K562 (cell line): ENCODE measurements at regions not wholly inside any gene's neighbourhood (a gene's known extent, or its start where the extent isn't known, plus 50 kb on each side); places are given as distances from the start of the nearest gene placed in this dataset.

Experiments
- ARID1B ChIP-seq: fragments of 450-650 bp; IDR thresholded peaks from 2 replicates; pipeline ENCODE4 v1.6.1; 2016; ENCODE audit warnings: antibody characterized with exemption, mild to moderate bottlenecking, inconsistent platforms
- ARID4B ChIP-seq: sonication (generic); formaldehyde crosslinking; IDR thresholded peaks from 2 replicates; pipeline ENCODE4 v1.8.0; 2022; ENCODE audit warnings: mild to moderate bottlenecking, missing genetic modification reagents
- CBFA2T3 ChIP-seq: fragments of 450-650 bp; IDR thresholded peaks from 2 replicates; pipeline ENCODE4 v1.6.1; 2017
- CEBPG ChIP-seq, 3 experiments: fragments of 200-800 bp in 1 of 3; sonication (Bioruptor generic) in 1 of 3; sonication (generic) in 1 of 3; formaldehyde crosslinking in 1 of 3; IDR thresholded peaks in 2 of 3; conservative IDR thresholded peaks in 1 of 3; 2 replicates each; pipeline versions ENCODE4 v1.6.1 to v1.8.0; 2016 to 2022; ENCODE audit warnings: missing compliant biosample characterization in 2 of 3, missing genetic modification characterization in 2 of 3, mild to moderate bottlenecking in 1 of 3, missing genetic modification reagents in 1 of 3
- CREBBP ChIP-seq: IDR thresholded peaks from one replicate; pipeline ENCODE4 v1.6.1; 2012; ENCODE audit warnings: low read depth, mild to moderate bottlenecking, control low read depth, inconsistent platforms, low read length
- ELF4 ChIP-seq: fragments of 450-650 bp; formaldehyde crosslinking; IDR thresholded peaks from 2 replicates; pipeline ENCODE4 v1.4.0; 2022; ENCODE audit warnings: missing genetic modification characterization
- ETV6 ChIP-seq, 3 experiments: fragments of 150-350 bp in 1 of 3; sonication (generic) in 1 of 3; formaldehyde crosslinking in 1 of 3; IDR thresholded peaks; 2 replicates each; pipeline versions ENCODE4 v1.6.1 to v1.8.0; 2014 to 2022; ENCODE audit warnings: borderline replicate concordance in 2 of 3, low read depth in 2 of 3, antibody characterized with exemption in 1 of 3, low read length in 1 of 3, mild to moderate bottlenecking in 1 of 3, missing genetic modification reagents in 1 of 3
- FOXJ3 ChIP-seq: sonication (generic); formaldehyde crosslinking; IDR thresholded peaks from 2 replicates; pipeline ENCODE4 v1.4.0; 2020; ENCODE audit warnings: mild to moderate bottlenecking, missing genetic modification reagents
- HEY1 ChIP-seq: fragments of 250-450 bp; sonication (Bioruptor Pico); IDR thresholded peaks from 2 replicates; pipeline ENCODE4 v1.5.0; 2020; ENCODE audit warnings: mild to moderate bottlenecking, moderate library complexity, borderline replicate concordance
- KLF1 ChIP-seq: fragments of 450-650 bp; IDR thresholded peaks from 2 replicates; pipeline ENCODE4 v1.6.1; 2016; ENCODE audit warnings: missing genetic modification characterization, missing compliant biosample characterization
- NCOR1 ChIP-seq: fragments of 450-650 bp; IDR thresholded peaks from 2 replicates; pipeline ENCODE4 v1.6.1; 2016; ENCODE audit warnings: mild to moderate bottlenecking, moderate library complexity
- RBBP5 ChIP-seq: fragments of 200-600 bp; sonication (generic); IDR thresholded peaks from 2 replicates; pipeline ENCODE4 v1.6.1; 2012; ENCODE audit warnings: borderline replicate concordance, mild to moderate bottlenecking, low read length, control low read depth, inconsistent platforms; ENCODE audit not compliant: insufficient read depth, poor library complexity, severe bottlenecking
- RBM25 ChIP-seq: fragments of 200-400 bp; formaldehyde crosslinking; IDR thresholded peaks from 2 replicates; pipeline ENCODE4 v1.6.1; 2018; ENCODE audit warnings: low read length, low read depth, moderate library complexity; ENCODE audit not compliant: severe bottlenecking
- ZFP30 ChIP-seq: fragments of 250-450 bp; sonication (Bioruptor Pico); IDR thresholded peaks from 2 replicates; pipeline ENCODE4 v1.8.0; 2022; ENCODE audit warnings: moderate library complexity, mild to moderate bottlenecking, inconsistent platforms, borderline replicate concordance
- ZKSCAN1 ChIP-seq: fragments of 150-350 bp; IDR thresholded peaks from 2 replicates; pipeline ENCODE4 v1.6.1; 2016; ENCODE audit warnings: low read depth, low read length
- ZNF212 ChIP-seq: fragments of 450-650 bp; formaldehyde crosslinking; IDR thresholded peaks from 2 replicates; pipeline ENCODE4 v1.4.0; 2020; ENCODE audit warnings: mild to moderate bottlenecking
- ZNF311 ChIP-seq: fragments of 250-450 bp; sonication (Bioruptor Pico); IDR thresholded peaks from 2 replicates; pipeline ENCODE4 v1.4.0; 2020; ENCODE audit warnings: mild to moderate bottlenecking, moderate library complexity
- ZNF79 ChIP-seq: fragments of 250-450 bp; sonication (Bioruptor Pico); IDR thresholded peaks from 2 replicates; pipeline ENCODE4 v1.4.0; 2020; ENCODE audit warnings: low read depth, mild to moderate bottlenecking, moderate library complexity
- TF ChIP-seq, protein P1 (sequence below), 3 experiments: fragments of 200-800 bp in 1 of 3; sonication (Bioruptor generic) in 1 of 3; sonication (generic) in 1 of 3; formaldehyde crosslinking in 1 of 3; IDR thresholded peaks; 2 replicates each; pipeline versions ENCODE4 v1.6.1 to v1.8.0; 2016 to 2022; ENCODE audit warnings: mild to moderate bottlenecking in 2 of 3, missing compliant biosample characterization in 2 of 3, missing genetic modification characterization in 2 of 3, missing genetic modification reagents in 1 of 3
- TF ChIP-seq, protein P2 (sequence below): sonication (generic); IDR thresholded peaks from 2 replicates; pipeline ENCODE4 v1.6.1; 2016

GRCh38 chr14:78016532-78016931, 153.6 kb upstream of the NRXN3 start (continued):
- TF ChIP-seq, protein P1, sequence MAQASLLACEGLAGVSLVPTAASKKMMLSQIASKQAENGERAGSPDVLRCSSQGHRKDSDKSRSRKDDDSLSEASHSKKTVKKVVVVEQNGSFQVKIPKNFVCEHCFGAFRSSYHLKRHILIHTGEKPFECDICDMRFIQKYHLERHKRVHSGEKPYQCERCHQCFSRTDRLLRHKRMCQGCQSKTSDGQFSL (CRISPR knock-in tag; IDR thresholded peaks at IDR 0.05) = no peak
- TF ChIP-seq, protein P1 (tag; IDR thresholded peaks at IDR 0.05) = no peak
- TF ChIP-seq HEY1 (CRISPR knock-in tag) (no peak), FOXJ3 (CRISPR knock-in tag) (no peak), ARID1B (0 out of 2 replicates have a peak, but pooled peaks have one; percentile 10), ARID4B (no peak), CEBPG (CRISPR knock-in tag; IDR thresholded peaks at IDR 0.05) (no peak), CEBPG (tag; conservative IDR thresholded peaks at IDR 0.05 in 1 of 2, IDR thresholded peaks at IDR 0.05 in 1 of 2) (no peak), ETV6 (IDR thresholded peaks at IDR 0.05; ENCODE audit: borderline replicate concordance in 1 of 2, low read depth in 2 of 2, low read length in 1 of 2) (no peak), ETV6 (CRISPR knock-in tag; IDR thresholded peaks at IDR 0.05; ENCODE audit: borderline replicate concordance) (no peak), KLF1 (no peak), CBFA2T3 (peak; percentile 78), ZKSCAN1 (no peak), RBBP5 (no peak), ZNF311 (no peak), RBM25 (no peak), ELF4 (CRISPR knock-in tag) (no peak), NCOR1 (peak; percentile 21; the same call in 1 of the 2 replicates), ZNF79 (CRISPR knock-in tag) (no peak), ZFP30 (no peak), ZNF212 (CRISPR knock-in tag) (no peak), CREBBP (no peak)
- TF ChIP-seq, protein P2, sequence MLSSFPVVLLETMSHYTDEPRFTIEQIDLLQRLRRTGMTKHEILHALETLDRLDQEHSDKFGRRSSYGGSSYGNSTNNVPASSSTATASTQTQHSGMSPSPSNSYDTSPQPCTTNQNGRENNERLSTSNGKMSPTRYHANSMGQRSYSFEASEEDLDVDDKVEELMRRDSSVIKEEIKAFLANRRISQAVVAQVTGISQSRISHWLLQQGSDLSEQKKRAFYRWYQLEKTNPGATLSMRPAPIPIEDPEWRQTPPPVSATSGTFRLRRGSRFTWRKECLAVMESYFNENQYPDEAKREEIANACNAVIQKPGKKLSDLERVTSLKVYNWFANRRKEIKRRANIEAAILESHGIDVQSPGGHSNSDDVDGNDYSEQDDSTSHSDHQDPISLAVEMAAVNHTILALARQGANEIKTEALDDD = peak; percentile 60
